ENCODE measurements at regions not wholly inside any gene's neighbourhood (a gene's known extent, or its start where the extent isn't known, plus 50 kb on each side); places are given as distances from the start of the nearest gene placed in this dataset.

DNA sequence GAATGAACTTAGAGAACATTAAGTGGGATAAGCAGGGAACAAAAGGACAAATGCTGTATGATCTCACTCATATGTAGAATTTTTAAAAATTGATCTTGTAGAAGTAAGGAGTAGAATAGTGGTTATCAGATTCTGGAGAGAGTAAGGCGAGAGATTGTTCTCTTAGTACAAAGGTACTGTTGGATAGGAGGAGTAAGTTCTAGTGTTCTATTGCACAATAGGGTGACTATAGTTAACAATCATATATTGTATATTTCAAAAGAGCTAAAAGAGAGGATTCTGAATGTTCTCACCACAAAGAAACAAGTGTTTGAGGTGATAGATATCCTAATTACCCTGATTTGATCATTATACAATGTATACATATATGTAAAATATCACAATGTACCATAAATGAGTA lies 735.9 kb downstream of the NCAM2 start:
- no peak for DNase-seq (ENCODE audit: low read depth, low spot score)
- in situ Hi-C loops (cut with HindIII; ENCODE audit: low sequenced_read_pairs): no loop called here
- TF ChIP-seq, protein P1, sequence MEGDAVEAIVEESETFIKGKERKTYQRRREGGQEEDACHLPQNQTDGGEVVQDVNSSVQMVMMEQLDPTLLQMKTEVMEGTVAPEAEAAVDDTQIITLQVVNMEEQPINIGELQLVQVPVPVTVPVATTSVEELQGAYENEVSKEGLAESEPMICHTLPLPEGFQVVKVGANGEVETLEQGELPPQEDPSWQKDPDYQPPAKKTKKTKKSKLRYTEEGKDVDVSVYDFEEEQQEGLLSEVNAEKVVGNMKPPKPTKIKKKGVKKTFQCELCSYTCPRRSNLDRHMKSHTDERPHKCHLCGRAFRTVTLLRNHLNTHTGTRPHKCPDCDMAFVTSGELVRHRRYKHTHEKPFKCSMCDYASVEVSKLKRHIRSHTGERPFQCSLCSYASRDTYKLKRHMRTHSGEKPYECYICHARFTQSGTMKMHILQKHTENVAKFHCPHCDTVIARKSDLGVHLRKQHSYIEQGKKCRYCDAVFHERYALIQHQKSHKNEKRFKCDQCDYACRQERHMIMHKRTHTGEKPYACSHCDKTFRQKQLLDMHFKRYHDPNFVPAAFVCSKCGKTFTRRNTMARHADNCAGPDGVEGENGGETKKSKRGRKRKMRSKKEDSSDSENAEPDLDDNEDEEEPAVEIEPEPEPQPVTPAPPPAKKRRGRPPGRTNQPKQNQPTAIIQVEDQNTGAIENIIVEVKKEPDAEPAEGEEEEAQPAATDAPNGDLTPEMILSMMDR (IDR thresholded peaks at IDR 0.05; ENCODE audit: low read depth, low read length): no peak
- H3K4me3 ChIP-seq (ENCODE audit: low read depth, low read length): no peak overlapping the region

DNA sequence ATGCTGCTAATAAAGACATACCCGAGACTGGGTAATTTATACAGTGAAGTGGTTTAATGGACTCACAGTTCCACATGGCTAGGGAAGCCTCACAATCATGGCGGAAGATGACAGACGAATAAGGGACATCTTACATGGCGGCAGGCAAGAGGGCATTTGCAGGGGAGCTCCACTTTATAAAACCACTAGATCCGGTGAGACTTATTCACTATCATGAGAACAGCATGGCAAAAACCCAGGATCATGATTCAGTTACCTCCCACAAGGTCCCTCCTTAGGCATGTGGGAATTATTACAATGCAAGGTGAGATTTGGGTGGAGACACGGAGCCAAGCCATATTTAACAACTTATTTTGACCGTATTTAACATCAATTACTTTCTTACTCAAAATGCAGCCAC lies 739.0 kb downstream of the NCAM2 start:
- no peak for DNase-seq (ENCODE audit: low read depth, low spot score)
- H3K4me3 ChIP-seq (ENCODE audit: low read depth, low read length): no peak overlapping the region
- in situ Hi-C loops (cut with HindIII; ENCODE audit: low sequenced_read_pairs): no loop called here
- TF ChIP-seq, protein P1 (IDR thresholded peaks at IDR 0.05; ENCODE audit: low read depth, low read length): no peak

DNA sequence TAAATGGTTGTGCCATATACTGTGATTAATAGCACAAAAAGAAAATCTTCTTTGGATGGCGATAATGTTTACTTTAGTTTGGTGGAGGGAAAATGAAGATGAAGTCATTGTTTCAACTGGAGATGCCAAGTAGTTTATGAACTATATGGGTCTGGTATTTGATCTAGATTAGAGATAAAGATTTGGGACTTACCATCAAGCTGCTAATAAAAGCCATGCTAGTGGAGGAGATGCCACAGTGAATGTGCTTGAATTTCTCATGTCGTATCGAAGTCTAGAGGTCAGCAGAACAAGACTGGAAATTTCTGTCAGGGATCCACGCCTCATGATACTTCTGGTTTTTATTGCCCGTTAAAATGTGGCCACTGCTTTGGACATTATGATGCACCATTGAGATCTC lies 742.0 kb downstream of the NCAM2 start:
- in situ Hi-C loops (cut with HindIII; ENCODE audit: low sequenced_read_pairs): no loop called here
- no peak overlapping the region for H3K4me3 ChIP-seq (ENCODE audit: low read depth, low read length)
- DNase-seq (ENCODE audit: low read depth, low spot score): no peak
- TF ChIP-seq, protein P1 (IDR thresholded peaks at IDR 0.05; ENCODE audit: low read depth, low read length): no peak

DNA sequence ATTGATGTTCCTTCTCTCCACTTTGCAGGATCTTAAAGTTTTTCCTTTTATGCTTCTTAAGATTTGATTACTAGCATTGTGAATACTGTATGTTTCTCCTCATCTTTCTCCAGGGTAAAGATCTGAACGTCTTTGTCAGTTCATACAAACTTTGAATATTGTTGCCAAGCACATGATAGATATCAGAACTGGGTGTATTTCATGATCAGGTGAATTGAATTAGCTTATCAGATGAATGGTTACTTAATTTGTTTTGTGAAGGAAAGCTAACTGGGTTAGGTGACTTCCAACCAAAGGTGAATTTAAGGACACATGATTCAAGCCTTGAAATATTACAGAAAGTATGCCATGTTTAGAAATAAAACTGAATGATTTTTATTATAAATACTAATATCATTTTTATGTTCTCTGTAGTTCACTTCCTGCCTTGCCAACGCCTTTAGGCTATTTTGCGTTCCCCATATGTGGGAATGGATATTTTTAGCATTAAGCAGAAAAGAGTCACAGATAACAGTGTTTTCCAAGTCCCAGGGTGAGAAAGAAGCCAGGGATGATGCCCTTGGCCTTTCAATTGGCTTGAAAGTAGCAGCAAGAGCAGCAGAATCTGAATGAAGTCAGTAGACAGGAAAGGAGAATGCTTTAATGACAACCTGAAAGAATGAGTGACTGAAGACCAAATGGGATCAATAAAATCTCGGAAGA lies 752.1 kb downstream of the NCAM2 start:
- no peak overlapping the region for H3K4me3 ChIP-seq (ENCODE audit: low read depth, low read length)
- in situ Hi-C loops (cut with HindIII; ENCODE audit: low sequenced_read_pairs): no loop called here
- TF ChIP-seq, protein P1 (IDR thresholded peaks at IDR 0.05; ENCODE audit: low read depth, low read length): no peak
- DNase-seq (ENCODE audit: low read depth, low spot score): no peak

DNA sequence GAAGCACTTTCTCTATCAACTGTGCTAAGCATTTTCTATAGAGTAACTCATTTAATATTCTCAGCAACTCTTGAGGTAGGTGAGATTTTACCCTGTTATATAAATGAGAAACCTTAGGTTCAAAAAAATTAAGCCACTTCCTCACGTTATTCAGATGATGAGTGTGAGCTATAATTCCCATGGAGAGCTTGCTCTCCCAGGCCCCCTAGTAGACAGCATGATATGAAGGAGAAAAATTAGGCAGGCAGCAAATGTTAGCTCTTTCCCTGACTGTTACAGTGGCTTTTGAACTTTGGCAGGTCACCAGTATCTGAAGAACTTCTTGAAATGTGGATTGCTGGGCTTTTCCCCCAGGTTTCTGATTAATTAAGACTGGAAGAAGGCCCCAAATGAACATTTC lies 753.1 kb downstream of the NCAM2 start:
- in situ Hi-C loops (cut with HindIII; ENCODE audit: low sequenced_read_pairs): no loop called here
- no peak for DNase-seq (ENCODE audit: low read depth, low spot score)
- TF ChIP-seq, protein P1 (IDR thresholded peaks at IDR 0.05; ENCODE audit: low read depth, low read length): no peak
- no peak overlapping the region for H3K4me3 ChIP-seq (ENCODE audit: low read depth, low read length)

DNA sequence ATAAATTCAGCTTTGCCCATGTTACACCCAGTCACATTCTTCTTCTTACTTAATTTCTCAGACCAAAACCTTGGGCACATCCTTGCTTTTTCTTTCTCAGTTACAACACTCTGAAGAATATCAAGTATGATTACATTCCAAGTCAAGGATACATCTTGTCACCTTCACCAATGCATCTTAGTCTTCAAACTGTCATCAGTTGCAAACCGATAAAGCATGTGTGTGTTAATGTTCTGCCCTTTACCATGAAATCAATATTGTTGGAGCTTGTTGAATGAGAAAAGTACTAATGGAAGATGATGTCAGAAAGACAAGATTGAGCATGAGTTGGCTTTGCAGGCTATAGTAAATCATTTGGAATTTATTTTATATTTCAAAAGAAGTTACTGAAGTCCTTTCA lies 764.6 kb downstream of the NCAM2 start:
- DNase-seq (ENCODE audit: low read depth, low spot score): no peak
- TF ChIP-seq, protein P1 (IDR thresholded peaks at IDR 0.05; ENCODE audit: low read depth, low read length): no peak
- in situ Hi-C loops (cut with HindIII; ENCODE audit: low sequenced_read_pairs): no loop called here
- no peak overlapping the region for H3K4me3 ChIP-seq (ENCODE audit: low read depth, low read length)
